ENCODE measurements at regions not wholly inside any gene's neighbourhood (a gene's known extent, or its start where the extent isn't known, plus 50 kb on each side); places are given as distances from the start of the nearest gene placed in this dataset.

DNA sequence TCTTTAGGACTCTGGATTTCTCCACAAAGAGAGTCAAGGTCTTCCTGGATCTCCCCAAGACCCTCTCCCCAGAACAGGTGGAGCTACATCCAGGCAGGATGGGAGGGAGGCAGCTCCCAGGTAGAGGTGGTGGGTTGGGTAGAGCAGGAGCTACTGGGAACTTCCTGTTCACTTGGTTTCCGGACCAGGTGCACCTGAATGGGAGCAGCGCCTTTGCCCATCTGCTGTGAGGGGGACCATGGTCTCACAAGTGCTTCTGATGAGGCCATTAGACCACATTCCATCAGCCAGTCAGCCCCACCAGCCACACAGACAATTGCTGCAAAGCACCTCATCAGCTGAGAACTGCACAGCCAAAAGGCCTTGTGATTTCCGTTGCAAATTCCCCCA is 188.8 kb downstream of the MATN1 start:
- Histone ChIP-seq H3K9me3 (no peaks in the 10 kb centered on the region), H3K27ac (no peak overlapping the region), H3K36me3 (no peaks in the 10 kb centered on the region), H3K4me3 (no peak overlapping the region), H3K4me1 (no peaks in the 10 kb centered on the region), H3K27me3 (no peaks in the 10 kb centered on the region)
- DNase-seq (ENCODE audit: low spot score in 2 of 2), result no peak
- TF ChIP-seq CTCF (IDR thresholded peaks at IDR 0.05), result no peak
- intact Hi-C loops (cut with DNase I), result no loop called here

- Histone ChIP-seq H3K36me3 (no peaks in the 10 kb centered on the region), H3K27me3 (no peaks in the 10 kb centered on the region), H3K27ac (no peak overlapping the region), H3K4me1 (no peaks in the 10 kb centered on the region), H3K4me3 (no peak overlapping the region), H3K9me3 (no peaks in the 10 kb centered on the region)
- no peak for TF ChIP-seq CTCF (IDR thresholded peaks at IDR 0.05)
- intact Hi-C loops (cut with DNase I), result no loop called here
- DNase-seq (ENCODE audit: low spot score in 2 of 2), result no peak
Measured at GRCh38 chr1:30533796-30534550, 189.4 kb downstream of the MATN1 start.

- no peak for DNase-seq (ENCODE audit: low spot score in 2 of 2)
- H3K27ac ChIP-seq, result no peak overlapping the region
- intact Hi-C loops (cut with DNase I), result no loop called here
- no peaks in the 10 kb centered on the region for H3K9me3 ChIP-seq
- H3K27me3 ChIP-seq, result no peaks in the 10 kb centered on the region
- no peak overlapping the region for H3K4me3 ChIP-seq
- TF ChIP-seq CTCF (IDR thresholded peaks at IDR 0.05), result no peak
- H3K4me1 ChIP-seq, result no peaks in the 10 kb centered on the region
- H3K36me3 ChIP-seq, result no peaks in the 10 kb centered on the region
Measured at GRCh38 chr1:30533141-30533540, 190.2 kb downstream of the MATN1 start.

GRCh38 chr1:30532621-30533020 is 190.8 kb downstream of the MATN1 start:
- H3K27me3 ChIP-seq, result no peaks in the 10 kb centered on the region
- no peak for DNase-seq (ENCODE audit: low spot score in 2 of 2)
- no peaks in the 10 kb centered on the region for H3K36me3 ChIP-seq
- H3K27ac ChIP-seq, result no peak overlapping the region
- TF ChIP-seq CTCF (IDR thresholded peaks at IDR 0.05), result no peak
- intact Hi-C loops (cut with DNase I), result no loop called here
- no peaks in the 10 kb centered on the region for H3K4me1 ChIP-seq
- no peaks in the 10 kb centered on the region for H3K9me3 ChIP-seq
- no peak overlapping the region for H3K4me3 ChIP-seq

GRCh38 chr1:30527511-30528140 is 195.8 kb downstream of the MATN1 start:
- no peak for TF ChIP-seq CTCF (IDR thresholded peaks at IDR 0.05)
- H3K36me3 ChIP-seq, result no peaks in the 10 kb centered on the region
- no peaks in the 10 kb centered on the region for H3K27me3 ChIP-seq
- H3K4me1 ChIP-seq, result no peaks in the 10 kb centered on the region
- DNase-seq (ENCODE audit: low spot score in 2 of 2), result peak in 1 of 2 donors; percentile 24
- H3K27ac ChIP-seq, result no peak overlapping the region
- no peak overlapping the region for H3K4me3 ChIP-seq
- intact Hi-C loops (cut with DNase I), result no loop called here
- no peaks in the 10 kb centered on the region for H3K9me3 ChIP-seq
